ENCODE measurements at regions not wholly inside any gene's neighbourhood (a gene's known extent, or its start where the extent isn't known, plus 50 kb on each side); places are given as distances from the start of the nearest gene placed in this dataset.

GRCh38 chr7:50202052-50202555 is 102.4 kb upstream of the IKZF1 start:
- FAIRE-seq, result no peak

GRCh38 chr7:50199824-50200223 is 104.7 kb upstream of the IKZF1 start:
- Histone ChIP-seq H3K79me2 (ENCODE audit: control insufficient read depth, insufficient read depth, low read length) (no peaks in the 10 kb centered on the region), H2AFZ (ENCODE audit: control insufficient read depth, low read length) (no peak overlapping the region), H3K4me2 (ENCODE audit: control insufficient read depth, extremely low read depth, insufficient read depth, low read depth, low read length) (no peak overlapping the region), H3K9me3 (ENCODE audit: control insufficient read depth, low read depth, low read length) (no peaks in the 10 kb centered on the region), H3K4me1 (ENCODE audit: control insufficient read depth, extremely low read depth, insufficient read depth, low read length) (no peaks in the 10 kb centered on the region), H3K36me3 (ENCODE audit: control insufficient read depth in 2 of 2, extremely low read depth in 1 of 2, insufficient read depth in 2 of 2, low read length in 2 of 2) (no peaks in the 10 kb centered on the region), H3K9ac (ENCODE audit: control insufficient read depth, extremely low read depth, insufficient read depth, low read length) (no peak overlapping the region), H3K27ac (ENCODE audit: control insufficient read depth, insufficient read depth, low read length) (no peak overlapping the region), H3K4me3 (ENCODE audit: control insufficient read depth in 2 of 3, extremely low read depth in 1 of 3, insufficient read depth in 2 of 3, low read depth in 1 of 3, low read length in 3 of 3) (no peak overlapping the region), H3K27me3 (ENCODE audit: control insufficient read depth, extremely low read depth, insufficient read depth, low read length) (no peaks in the 10 kb centered on the region), H4K20me1 (ENCODE audit: control insufficient read depth, extremely low read depth, insufficient read depth, low read length) (no peaks in the 10 kb centered on the region), H3K9me1 (ENCODE audit: control insufficient read depth, extremely low read depth, insufficient read depth, low read length) (no peaks in the 10 kb centered on the region)
- DNase-seq (ENCODE audit: low read depth, low spot score) (no peak), FAIRE-seq (no peak)
- TF ChIP-seq, protein P1, sequence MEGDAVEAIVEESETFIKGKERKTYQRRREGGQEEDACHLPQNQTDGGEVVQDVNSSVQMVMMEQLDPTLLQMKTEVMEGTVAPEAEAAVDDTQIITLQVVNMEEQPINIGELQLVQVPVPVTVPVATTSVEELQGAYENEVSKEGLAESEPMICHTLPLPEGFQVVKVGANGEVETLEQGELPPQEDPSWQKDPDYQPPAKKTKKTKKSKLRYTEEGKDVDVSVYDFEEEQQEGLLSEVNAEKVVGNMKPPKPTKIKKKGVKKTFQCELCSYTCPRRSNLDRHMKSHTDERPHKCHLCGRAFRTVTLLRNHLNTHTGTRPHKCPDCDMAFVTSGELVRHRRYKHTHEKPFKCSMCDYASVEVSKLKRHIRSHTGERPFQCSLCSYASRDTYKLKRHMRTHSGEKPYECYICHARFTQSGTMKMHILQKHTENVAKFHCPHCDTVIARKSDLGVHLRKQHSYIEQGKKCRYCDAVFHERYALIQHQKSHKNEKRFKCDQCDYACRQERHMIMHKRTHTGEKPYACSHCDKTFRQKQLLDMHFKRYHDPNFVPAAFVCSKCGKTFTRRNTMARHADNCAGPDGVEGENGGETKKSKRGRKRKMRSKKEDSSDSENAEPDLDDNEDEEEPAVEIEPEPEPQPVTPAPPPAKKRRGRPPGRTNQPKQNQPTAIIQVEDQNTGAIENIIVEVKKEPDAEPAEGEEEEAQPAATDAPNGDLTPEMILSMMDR (optimal IDR thresholded peaks at IDR 0.05 in 1 of 3, IDR thresholded peaks at IDR 0.05 in 1 of 3, conservative IDR thresholded peaks at IDR 0.05 in 1 of 3; ENCODE audit: extremely low read depth in 1 of 3, insufficient read depth in 2 of 3, low read length in 3 of 3), result no peak
- TF ChIP-seq EZH2 (IDR thresholded peaks at IDR 0.05; ENCODE audit: low read length), result no peak
- dilution Hi-C loops (cut with MboI; ENCODE audit: extremely low pct_ligation_motif_present, low sequenced_read_pairs), result no loop called here

More at GRCh38 chr7:50202052-50202555, 102.4 kb upstream of the IKZF1 start:
- Histone ChIP-seq H3K27ac (ENCODE audit: control insufficient read depth, insufficient read depth, low read length) (no peak overlapping the region), H3K79me2 (ENCODE audit: control insufficient read depth, insufficient read depth, low read length) (no peaks in the 10 kb centered on the region), H2AFZ (ENCODE audit: control insufficient read depth, low read length) (no peak overlapping the region), H3K4me1 (ENCODE audit: control insufficient read depth, extremely low read depth, insufficient read depth, low read length) (no peaks in the 10 kb centered on the region), H3K9me3 (ENCODE audit: control insufficient read depth, low read depth, low read length) (no peaks in the 10 kb centered on the region), H3K9me1 (ENCODE audit: control insufficient read depth, extremely low read depth, insufficient read depth, low read length) (no peaks in the 10 kb centered on the region), H3K36me3 (ENCODE audit: control insufficient read depth in 2 of 2, extremely low read depth in 1 of 2, insufficient read depth in 2 of 2, low read length in 2 of 2) (no peaks in the 10 kb centered on the region), H4K20me1 (ENCODE audit: control insufficient read depth, extremely low read depth, insufficient read depth, low read length) (no peaks in the 10 kb centered on the region), H3K4me2 (ENCODE audit: control insufficient read depth, extremely low read depth, insufficient read depth, low read depth, low read length) (no peak overlapping the region), H3K4me3 (ENCODE audit: control insufficient read depth in 2 of 3, extremely low read depth in 1 of 3, insufficient read depth in 2 of 3, low read depth in 1 of 3, low read length in 3 of 3) (no peak overlapping the region), H3K27me3 (ENCODE audit: control insufficient read depth, extremely low read depth, insufficient read depth, low read length) (no peaks in the 10 kb centered on the region), H3K9ac (ENCODE audit: control insufficient read depth, extremely low read depth, insufficient read depth, low read length) (no peak overlapping the region)
- TF ChIP-seq EZH2 (IDR thresholded peaks at IDR 0.05; ENCODE audit: low read length), result no peak
- TF ChIP-seq, protein P1 (optimal IDR thresholded peaks at IDR 0.05 in 1 of 3, IDR thresholded peaks at IDR 0.05 in 1 of 3, conservative IDR thresholded peaks at IDR 0.05 in 1 of 3; ENCODE audit: extremely low read depth in 1 of 3, insufficient read depth in 2 of 3, low read length in 3 of 3), result no peak
- dilution Hi-C loops (cut with MboI; ENCODE audit: extremely low pct_ligation_motif_present, low sequenced_read_pairs), result no loop called here
- no peak for DNase-seq (ENCODE audit: low read depth, low spot score)

Measured in keratinocyte (primary cell).